Upper lobe of left lung (tissue), 6 donors: ENCODE measurements at regions not wholly inside any gene's neighbourhood (a gene's known extent, or its start where the extent isn't known, plus 50 kb on each side); places are given as distances from the start of the nearest gene placed in this dataset.
A peak's percentile ranks its signal among the peaks of the same experiment; 100 is the strongest.

Experiments
- ATAC-seq, 2 donors: fragments of 200-7000 bp; cut with Tn5 transposase; one replicate each; pipeline ENCODE4 v1.9.1; 2022; ENCODE audit warnings: mild to moderate bottlenecking in 2 of 2, moderate library complexity in 2 of 2; ENCODE audit not compliant: low FRiP score in 2 of 2
- DNase-seq, 2 donors: peaks; one replicate each; pipeline ENCODE4 v3.0.0-alpha.2; 2019 to 2020
- H3K27ac ChIP-seq, 4 donors: fragments of 200-600 bp; sonication (generic); one replicate each; pipeline ENCODE4 v1.5.1; 2016 to 2019
- H3K27me3 ChIP-seq, 4 donors: fragments of 200-600 bp; sonication (generic); one replicate each; pipeline ENCODE4 v1.5.1; 2017 to 2019
- H3K36me3 ChIP-seq, 4 donors: fragments of 200-600 bp; sonication (generic); one replicate each; pipeline ENCODE4 v1.5.1; 2016 to 2019
- H3K4me1 ChIP-seq, 4 donors: fragments of 200-600 bp; sonication (generic); one replicate each; pipeline ENCODE4 v1.5.1; 2018 to 2019
- H3K4me3 ChIP-seq, 4 donors: fragments of 200-600 bp; sonication (generic); one replicate each; pipeline ENCODE4 v1.5.1; 2017 to 2019; ENCODE audit warnings: mild to moderate bottlenecking in 2 of 4, moderate library complexity in 1 of 4
- H3K9me3 ChIP-seq, 4 donors: fragments of 200-600 bp; sonication (generic); one replicate each; pipeline ENCODE4 v1.5.1; 2018 to 2019
- EP300 ChIP-seq, 4 donors: sonication (generic); formaldehyde crosslinking; IDR thresholded peaks; one replicate each; pipeline ENCODE4 v1.5.1; 2017; ENCODE audit warnings: antibody characterized with exemption in 4 of 4, control low read depth in 2 of 4
- POLR2A ChIP-seq, 4 donors: fragments of 450-650 bp; IDR thresholded peaks; one replicate each; pipeline ENCODE4 v1.5.1; 2016 to 2017; ENCODE audit warnings: antibody characterized with exemption in 4 of 4, mild to moderate bottlenecking in 2 of 4
- POLR2AphosphoS5 ChIP-seq, 2 donors: sonication (generic); formaldehyde crosslinking; IDR thresholded peaks; one replicate each; pipeline ENCODE4 v1.5.1; 2017; ENCODE audit warnings: antibody characterized with exemption in 2 of 2
- WGBS, 2 donors: methylation state at CpG; one replicate each; pipeline ENCODE4 v1.1.5; 2017 to 2018; 5-methylcytosine and 5-hydroxymethylcytosine counted together
- TF ChIP-seq, protein P1 (sequence below), 6 experiments: fragments of 450-650 bp in 4 of 6; fragments of 200-600 bp in 2 of 6; sonication (generic) in 2 of 6; IDR thresholded peaks; one replicate each; pipeline ENCODE4 v1.5.1; 2016 to 2019; ENCODE audit warnings: antibody characterized with exemption in 6 of 6
- donor health status: DM: no; HTN: no; CAD: no; lungs with moderate emphysema.
- donor health status: DM: no; HTN: yes; CAD: no; lungs with severe emphysema.

DNA sequence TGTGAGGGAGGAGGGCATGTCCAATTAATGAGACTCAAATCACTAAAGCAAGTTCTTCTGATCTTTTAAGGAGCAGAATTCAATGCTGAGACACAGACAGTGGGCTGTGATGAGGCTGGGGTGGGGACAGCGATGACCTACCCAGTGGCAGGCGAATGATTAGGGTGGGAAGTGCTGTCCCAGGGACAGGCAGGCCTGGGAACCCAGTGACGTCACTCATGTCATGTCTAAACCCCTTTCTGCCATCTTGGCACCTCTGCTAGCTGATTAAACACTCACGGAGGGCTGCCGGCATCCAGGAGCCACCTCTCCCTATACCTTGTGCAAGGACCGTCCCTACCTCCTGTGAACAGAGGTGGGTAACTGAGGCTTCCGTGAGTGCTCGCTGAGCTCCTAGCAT is 1235.2 kb downstream of the TBC1D22A start:
- WGBS, 2 donors = 80 to 86% methylated on average over 4 to 8 of the region's 8 CpGs
- Histone ChIP-seq H3K36me3 (no peaks in the 10 kb centered on the region), H3K27me3 (no peaks in the 10 kb centered on the region), H3K27ac (no peak overlapping the region), H3K4me3 (no peak overlapping the region), H3K4me1 (no peaks in the 10 kb centered on the region), H3K9me3 (no peaks in the 10 kb centered on the region)
- no peak for DNase-seq
- TF ChIP-seq, protein P1, sequence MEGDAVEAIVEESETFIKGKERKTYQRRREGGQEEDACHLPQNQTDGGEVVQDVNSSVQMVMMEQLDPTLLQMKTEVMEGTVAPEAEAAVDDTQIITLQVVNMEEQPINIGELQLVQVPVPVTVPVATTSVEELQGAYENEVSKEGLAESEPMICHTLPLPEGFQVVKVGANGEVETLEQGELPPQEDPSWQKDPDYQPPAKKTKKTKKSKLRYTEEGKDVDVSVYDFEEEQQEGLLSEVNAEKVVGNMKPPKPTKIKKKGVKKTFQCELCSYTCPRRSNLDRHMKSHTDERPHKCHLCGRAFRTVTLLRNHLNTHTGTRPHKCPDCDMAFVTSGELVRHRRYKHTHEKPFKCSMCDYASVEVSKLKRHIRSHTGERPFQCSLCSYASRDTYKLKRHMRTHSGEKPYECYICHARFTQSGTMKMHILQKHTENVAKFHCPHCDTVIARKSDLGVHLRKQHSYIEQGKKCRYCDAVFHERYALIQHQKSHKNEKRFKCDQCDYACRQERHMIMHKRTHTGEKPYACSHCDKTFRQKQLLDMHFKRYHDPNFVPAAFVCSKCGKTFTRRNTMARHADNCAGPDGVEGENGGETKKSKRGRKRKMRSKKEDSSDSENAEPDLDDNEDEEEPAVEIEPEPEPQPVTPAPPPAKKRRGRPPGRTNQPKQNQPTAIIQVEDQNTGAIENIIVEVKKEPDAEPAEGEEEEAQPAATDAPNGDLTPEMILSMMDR (IDR thresholded peaks at IDR 0.05) = no peak
- TF ChIP-seq POLR2A (IDR thresholded peaks at IDR 0.05) (no peak), POLR2AphosphoS5 (IDR thresholded peaks at IDR 0.05) (no peak), EP300 (IDR thresholded peaks at IDR 0.05) (no peak)
- ATAC-seq = no peak

DNA sequence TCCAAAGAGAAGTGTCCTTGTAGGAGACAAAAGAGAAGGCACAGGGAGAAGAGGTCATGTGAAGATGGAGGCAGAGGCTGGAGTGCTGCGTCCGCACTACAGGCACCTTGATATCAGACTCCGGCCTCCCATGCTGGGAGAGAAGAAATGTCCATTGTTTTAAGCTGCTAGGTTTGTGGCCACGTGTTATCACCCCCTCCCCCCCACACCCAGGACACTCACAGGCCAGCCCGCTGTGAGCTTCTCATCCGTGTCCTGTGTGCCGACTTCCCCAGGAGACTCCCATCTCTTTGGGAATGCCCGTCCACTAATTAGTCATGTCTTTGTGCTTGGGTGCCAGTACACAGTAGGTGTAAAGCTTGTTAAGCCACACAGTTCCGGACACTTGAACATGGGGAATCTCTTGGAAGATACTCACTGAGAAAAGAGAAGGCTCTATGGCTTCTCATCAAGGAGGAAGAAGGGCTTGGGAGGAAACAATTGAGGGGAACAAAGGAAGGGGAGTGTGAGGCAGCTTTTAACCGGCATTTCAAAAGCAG is 1234.7 kb downstream of the TBC1D22A start:
- DNase-seq (no peak), ATAC-seq (no peak)
- no peaks in the 10 kb centered on the region for H3K36me3 ChIP-seq
- H3K27me3 ChIP-seq = no peaks in the 10 kb centered on the region
- no peak overlapping the region for H3K4me3 ChIP-seq
- no peak for TF ChIP-seq EP300 (IDR thresholded peaks at IDR 0.05)
- TF ChIP-seq, protein P1 (IDR thresholded peaks at IDR 0.05) = no peak
- TF ChIP-seq POLR2A (IDR thresholded peaks at IDR 0.05) = no peak
- no peak for TF ChIP-seq POLR2AphosphoS5 (IDR thresholded peaks at IDR 0.05)
- H3K27ac ChIP-seq = no peak overlapping the region
- no peaks in the 10 kb centered on the region for H3K4me1 ChIP-seq
- WGBS, 2 donors = 63 to 72% methylated on average over 10 of the region's 10 CpGs
- no peaks in the 10 kb centered on the region for H3K9me3 ChIP-seq

DNA sequence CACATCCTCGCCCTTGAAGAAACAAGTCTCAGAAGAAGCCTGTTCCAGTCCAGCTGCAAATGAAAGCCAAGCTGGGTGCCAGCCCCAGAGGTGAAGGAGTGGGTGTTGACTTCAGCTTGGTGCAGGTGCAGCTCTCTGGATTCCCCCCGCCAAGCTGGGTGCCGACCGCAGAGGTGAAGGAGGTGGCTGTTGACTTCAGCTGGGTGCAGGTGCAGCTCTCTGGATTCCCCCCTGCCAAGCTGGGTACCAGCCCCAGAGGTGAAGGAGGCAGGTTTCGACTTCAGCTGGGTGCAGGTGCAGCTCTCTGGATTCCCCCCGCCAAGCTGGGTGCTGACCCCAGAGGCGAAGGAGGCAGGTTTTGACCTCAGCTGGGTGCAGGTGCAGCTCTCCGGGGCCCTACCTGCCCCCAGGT is 1234.0 kb downstream of the TBC1D22A start:
- Histone ChIP-seq H3K27me3 (no peaks in the 10 kb centered on the region), H3K9me3 (no peaks in the 10 kb centered on the region), H3K4me1 (no peaks in the 10 kb centered on the region), H3K36me3 (no peaks in the 10 kb centered on the region), H3K4me3 (no peak overlapping the region), H3K27ac (no peak overlapping the region)
- TF ChIP-seq POLR2A (IDR thresholded peaks at IDR 0.05) = no peak
- TF ChIP-seq EP300 (IDR thresholded peaks at IDR 0.05) = no peak
- TF ChIP-seq, protein P1 (IDR thresholded peaks at IDR 0.05) = no peak
- TF ChIP-seq POLR2AphosphoS5 (IDR thresholded peaks at IDR 0.05) = no peak
- ATAC-seq = no peak
- no peak for DNase-seq
- WGBS, 2 donors = 68 to 89% methylated on average over 5 to 8 of the region's 8 CpGs

DNA sequence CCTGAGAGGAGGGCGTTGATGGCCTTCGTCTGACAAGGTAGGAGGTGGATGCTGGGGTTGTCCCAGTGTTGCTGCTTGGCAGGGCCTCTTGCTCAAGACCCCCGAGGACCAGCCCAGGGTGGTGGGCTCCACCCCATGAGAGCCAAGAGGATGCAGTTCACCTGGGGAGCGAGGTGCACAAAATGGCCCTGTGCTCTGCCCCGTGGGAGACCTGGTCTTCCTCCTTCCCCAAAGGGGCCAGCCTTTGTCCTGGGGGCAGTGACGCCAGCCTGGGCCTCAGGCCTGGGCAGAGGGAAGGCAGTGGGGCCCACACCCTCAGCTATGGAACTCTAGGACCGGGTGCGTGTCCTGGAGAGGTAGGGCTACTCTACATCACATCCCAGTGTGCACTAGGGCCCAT is 1233.3 kb downstream of the TBC1D22A start:
- Histone ChIP-seq H3K4me1 (no peaks in the 10 kb centered on the region), H3K36me3 (no peaks in the 10 kb centered on the region), H3K27me3 (no peaks in the 10 kb centered on the region), H3K9me3 (no peaks in the 10 kb centered on the region), H3K4me3 (no peak overlapping the region), H3K27ac (no peak overlapping the region)
- no peak for ATAC-seq
- TF ChIP-seq POLR2AphosphoS5 (IDR thresholded peaks at IDR 0.05) (no peak), EP300 (IDR thresholded peaks at IDR 0.05) (no peak), POLR2A (IDR thresholded peaks at IDR 0.05) (no peak)
- TF ChIP-seq, protein P1 (IDR thresholded peaks at IDR 0.05) = no peak
- 82 to 89% methylated on average over 6 to 8 of the region's 8 CpGs for WGBS, 2 donors
- DNase-seq = peak in 1 of 2 donors; percentile 55

DNA sequence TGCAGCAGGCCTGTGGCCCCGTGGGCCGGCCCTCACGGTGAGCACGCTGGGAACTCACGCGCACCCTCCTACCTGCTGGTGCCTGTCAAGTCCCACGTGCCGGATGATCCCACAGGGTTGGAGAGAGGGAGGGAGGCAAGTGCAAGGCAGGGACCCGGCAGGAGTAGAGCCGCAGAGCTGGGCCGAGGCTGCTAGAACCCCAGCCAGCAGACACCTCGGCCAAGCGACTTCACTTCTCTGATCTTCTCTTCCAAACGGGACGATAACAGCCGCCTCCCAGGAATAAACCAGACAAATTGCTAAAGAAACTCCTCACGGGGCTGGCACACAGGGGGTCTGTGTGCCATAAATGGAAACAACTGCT is 1232.8 kb downstream of the TBC1D22A start:
- Histone ChIP-seq H3K4me3 (no peak overlapping the region), H3K27me3 (no peaks in the 10 kb centered on the region), H3K27ac (no peak overlapping the region), H3K9me3 (no peaks in the 10 kb centered on the region), H3K36me3 (no peaks in the 10 kb centered on the region), H3K4me1 (no peaks in the 10 kb centered on the region)
- no peak for TF ChIP-seq POLR2A (IDR thresholded peaks at IDR 0.05)
- TF ChIP-seq EP300 (IDR thresholded peaks at IDR 0.05) = no peak
- TF ChIP-seq, protein P1 (IDR thresholded peaks at IDR 0.05) = no peak
- no peak for TF ChIP-seq POLR2AphosphoS5 (IDR thresholded peaks at IDR 0.05)
- ATAC-seq (peak in 1 of 2 donors; percentile 40), DNase-seq (peak in 1 of 2 donors; percentile 67)
- 87 to 88% methylated on average over 10 to 17 of the region's 17 CpGs for WGBS, 2 donors
